ENCODE measurements at regions not wholly inside any gene's neighbourhood (a gene's known extent, or its start where the extent isn't known, plus 50 kb on each side); places are given as distances from the start of the nearest gene placed in this dataset.

DNA sequence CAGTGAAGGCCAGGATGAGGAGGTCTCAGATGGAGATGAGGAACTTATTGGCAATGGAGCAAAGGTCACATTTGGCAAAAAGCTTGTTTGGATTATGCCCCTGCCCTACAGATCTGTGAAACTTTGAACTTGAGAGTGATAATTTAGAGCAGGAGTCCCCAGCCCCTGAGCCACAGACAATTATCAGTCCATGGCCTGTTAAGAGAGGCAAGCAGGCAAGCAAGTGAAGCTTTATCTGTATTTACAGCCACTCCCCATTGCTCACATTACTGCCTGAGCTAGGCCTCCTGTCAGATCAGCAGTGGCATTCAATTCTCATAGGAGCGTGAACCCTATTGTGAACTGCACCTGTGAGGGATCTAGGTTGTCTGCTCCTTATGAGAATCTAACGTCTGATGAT is 1076.9 kb upstream of the TENM4 start:
- no peak for DNase-seq (ENCODE audit: low spot score)

DNA sequence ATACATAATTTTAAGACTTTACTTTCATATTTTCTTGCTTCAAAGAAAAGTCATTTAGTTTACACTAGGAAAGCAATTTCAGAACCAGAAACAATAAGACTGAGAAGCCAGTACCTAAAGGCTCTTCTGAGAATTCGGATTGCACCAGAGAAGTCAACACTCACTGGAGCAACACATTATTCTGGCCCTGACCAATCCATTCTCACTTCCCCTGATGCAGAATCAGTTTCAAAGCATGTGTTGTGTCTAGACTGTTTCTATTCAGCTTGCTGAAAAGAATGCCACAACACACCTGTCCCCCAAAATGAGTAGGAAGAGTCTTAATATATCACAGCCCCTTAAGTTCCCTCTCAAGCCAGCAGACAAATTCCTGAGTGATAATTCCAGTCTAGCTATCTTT is 1074.3 kb upstream of the TENM4 start:
- no peak for DNase-seq (ENCODE audit: low spot score)

DNA sequence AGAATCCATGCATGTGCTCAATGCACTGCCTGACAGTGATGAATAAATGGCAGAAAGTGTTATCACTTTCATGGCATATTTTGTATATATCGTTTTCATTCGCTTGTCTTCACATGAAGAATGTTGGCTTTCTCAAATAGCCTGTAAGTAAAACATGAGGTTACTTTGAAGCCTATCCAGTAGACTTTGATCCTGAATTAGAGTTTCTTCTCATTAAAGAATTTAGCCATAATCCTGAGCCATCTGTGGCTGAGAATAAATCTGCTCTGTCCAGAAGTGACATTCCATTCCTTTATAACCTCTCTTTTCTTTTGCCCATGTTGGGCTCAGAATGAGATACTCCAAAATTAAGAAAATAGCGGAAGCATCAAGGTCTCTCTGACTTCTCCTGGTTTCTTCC is 1071.7 kb upstream of the TENM4 start:
- DNase-seq (ENCODE audit: low spot score), result no peak

DNA sequence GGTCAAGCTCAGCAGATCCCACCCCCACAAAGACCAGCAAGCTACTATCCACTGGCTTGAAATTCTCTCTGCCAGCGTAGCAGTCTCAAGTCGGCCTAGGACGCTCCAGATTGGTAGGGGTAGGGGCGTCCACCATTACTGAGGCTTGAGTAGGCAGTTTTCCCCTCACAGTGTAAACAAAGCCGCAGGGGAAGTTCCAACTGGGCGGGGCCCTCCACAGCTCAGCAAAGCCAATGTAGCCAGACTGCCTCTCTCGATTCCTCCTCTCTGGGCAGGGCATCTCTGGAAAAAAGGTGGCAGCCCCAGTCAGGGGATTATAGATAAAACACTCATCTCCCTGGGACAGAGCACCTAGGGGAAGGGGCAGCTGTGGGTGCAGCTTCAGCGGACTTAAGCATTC is 1064.9 kb upstream of the TENM4 start:
- DNase-seq (ENCODE audit: low spot score), result no peak

DNA sequence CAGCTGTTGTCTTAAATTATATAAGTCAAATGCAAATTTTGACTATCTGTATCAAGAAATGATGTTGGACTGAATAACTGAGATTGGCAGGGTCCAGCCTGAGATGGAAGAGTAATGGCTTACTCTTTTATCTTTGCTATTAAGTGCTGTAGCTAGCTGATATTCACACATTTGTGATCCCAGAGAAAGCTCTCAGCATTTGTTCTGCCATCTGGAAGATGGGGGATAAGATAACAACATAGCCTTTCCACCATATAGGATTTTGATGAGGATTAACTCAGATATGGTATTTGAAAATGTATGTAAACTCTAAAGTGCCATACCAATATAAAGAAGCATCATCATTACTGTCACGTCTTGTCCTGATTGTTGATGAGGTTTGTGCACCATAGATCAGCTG is 1063.2 kb upstream of the TENM4 start:
- DNase-seq (ENCODE audit: low spot score), result no peak

DNA sequence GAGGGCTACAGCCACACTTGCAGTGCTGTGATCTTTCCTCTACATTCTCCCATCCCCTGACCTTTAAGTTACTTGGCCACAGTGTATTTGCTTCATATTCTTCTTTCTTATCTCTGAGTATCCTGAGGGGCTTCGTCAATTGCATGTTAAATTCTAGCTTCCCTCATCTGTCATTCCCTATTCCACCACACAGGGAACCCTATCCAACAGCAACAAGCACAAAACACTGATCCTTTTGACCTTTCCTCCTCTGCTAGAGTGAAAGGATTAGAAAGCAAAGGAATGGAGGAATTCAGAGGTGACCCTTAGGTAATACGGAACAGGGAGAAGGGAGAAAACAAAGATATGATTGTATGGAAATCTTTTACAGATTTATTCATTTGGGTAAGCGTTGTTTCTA is 1061.7 kb upstream of the TENM4 start:
- no peak for DNase-seq (ENCODE audit: low spot score)

DNA sequence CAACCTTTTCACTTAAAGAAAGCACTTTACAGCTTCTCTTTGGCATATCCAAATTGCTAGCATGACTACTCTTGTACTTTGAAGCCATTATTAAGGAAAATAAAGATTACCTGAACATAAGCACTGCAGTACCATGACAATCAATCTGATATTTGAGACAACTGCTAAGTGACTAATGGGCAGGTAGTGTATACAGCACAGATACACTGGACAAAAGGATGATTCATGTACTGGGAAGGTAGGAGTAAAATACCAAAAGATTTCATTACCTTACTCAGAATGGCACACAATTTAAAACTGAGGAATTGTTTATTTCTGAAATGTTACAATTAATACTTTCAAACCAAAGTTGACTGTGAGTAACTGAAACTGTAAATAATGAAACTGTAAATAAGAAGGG is 1054.3 kb upstream of the TENM4 start:
- no peak for DNase-seq (ENCODE audit: low spot score)

DNA sequence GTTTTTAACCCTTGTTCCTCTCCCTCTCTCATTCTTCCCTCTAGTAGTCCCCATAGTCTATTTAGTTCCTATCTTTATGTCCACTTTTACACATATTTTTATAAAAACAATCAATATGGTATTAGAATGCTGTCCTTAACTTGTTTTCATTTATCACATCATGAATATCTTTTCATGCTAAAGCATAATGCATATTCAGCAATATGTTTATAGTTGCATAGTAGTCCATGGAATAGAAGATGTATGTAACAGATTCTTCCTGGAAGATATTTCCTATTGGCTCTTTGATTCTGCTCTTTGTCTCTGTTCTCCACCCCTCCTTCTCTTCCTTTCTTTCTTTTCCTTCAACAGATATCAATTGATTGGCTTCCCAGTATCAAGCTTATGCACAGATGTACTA is 1047.1 kb upstream of the TENM4 start:
- DNase-seq (ENCODE audit: low spot score), result no peak

DNA sequence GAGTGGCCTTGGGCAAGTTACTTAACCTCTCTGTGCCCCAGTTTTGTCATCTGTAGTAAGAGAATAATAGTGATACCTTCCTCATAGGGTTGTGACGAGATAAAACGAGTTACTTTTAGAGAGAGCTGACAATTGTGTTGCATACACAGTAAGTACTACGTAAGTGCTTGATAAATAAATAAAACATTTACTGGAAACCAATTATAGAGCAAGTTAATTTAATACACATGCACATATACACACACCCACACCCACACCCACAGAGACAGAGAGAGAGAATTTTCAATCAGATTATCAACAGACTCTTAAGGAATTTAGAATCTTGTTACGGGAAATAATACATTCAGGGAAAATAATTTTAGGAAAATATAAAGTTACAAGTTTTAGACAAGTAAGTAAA is 1045.8 kb upstream of the TENM4 start:
- DNase-seq (ENCODE audit: low spot score), result no peak

DNA sequence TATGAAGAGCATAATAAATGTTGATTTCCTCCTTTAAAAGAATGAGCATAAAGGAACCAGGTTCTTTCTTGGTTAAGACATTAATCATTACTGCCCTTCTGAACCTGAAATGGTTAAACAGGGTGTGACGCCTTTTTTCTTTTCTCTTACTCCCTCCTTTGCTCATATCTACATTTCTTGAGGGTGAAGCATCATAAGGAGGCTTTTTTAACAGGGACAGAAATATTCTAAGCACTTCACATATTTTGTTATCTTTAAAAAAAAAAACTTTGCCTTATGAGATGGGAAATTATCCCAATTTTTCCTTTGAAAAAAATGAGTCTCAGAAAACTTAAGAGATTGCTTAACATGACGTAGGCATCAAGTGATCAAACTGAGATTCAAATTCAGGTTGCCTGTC is 1036.3 kb upstream of the TENM4 start:
- no peak for DNase-seq (ENCODE audit: low spot score)

DNA sequence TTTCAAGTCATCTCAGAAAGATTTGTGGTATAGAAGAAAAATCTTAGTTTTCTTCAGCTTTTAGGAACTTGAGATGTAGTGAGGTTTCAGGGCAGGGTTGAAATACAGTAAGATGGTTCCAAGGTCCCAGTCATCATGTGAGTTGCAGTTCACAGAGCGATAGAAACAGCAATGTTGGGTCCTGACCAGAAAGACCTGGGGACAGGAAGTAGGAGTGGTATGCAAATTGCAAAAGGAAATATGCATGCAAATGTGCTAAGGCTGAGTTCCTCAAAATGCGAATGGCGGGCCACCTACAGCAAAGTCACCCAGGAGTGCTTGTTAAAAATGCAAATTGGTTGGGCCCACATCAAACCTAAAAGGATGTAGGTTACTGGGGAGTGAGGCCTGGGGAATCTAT is 1032.7 kb upstream of the TENM4 start:
- DNase-seq (ENCODE audit: low spot score), result no peak

DNA sequence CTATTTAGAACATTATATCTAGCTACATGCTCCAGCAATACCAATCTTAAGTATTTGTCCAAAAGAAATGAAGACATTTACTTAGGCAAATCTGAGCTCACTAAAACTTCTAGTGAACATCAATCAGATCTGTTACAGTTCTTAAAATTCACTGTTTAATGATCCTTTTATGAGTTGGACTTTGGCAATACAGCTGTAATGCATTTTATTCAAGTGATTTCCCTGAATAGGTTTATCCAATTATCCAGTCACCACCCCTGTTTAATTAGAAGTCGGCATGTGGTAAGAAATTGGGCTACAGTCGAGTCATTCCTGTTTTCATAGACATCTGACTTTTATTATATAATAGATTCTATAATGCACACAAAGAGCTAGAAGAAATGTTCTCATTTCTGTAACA is 1029.0 kb upstream of the TENM4 start:
- no peak for DNase-seq (ENCODE audit: low spot score)

DNA sequence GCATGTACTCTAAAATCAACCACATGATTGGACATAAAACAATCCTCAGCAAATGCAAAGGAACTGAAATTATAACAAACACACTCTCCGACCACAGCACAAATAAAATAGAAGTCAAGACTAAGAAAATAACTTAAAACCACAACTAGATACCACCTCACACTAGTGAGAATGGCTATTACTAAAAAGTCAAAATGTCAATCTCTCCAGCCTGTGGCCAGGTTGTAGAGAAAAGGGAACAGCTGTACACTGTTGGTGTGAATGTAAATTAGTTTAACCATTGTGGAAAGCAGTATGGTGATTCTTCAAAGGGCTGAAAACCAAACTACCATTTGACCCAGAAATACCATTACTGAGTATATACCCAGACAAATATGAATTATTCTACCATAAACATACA is 1025.7 kb upstream of the TENM4 start:
- no peak for DNase-seq (ENCODE audit: low spot score)

DNA sequence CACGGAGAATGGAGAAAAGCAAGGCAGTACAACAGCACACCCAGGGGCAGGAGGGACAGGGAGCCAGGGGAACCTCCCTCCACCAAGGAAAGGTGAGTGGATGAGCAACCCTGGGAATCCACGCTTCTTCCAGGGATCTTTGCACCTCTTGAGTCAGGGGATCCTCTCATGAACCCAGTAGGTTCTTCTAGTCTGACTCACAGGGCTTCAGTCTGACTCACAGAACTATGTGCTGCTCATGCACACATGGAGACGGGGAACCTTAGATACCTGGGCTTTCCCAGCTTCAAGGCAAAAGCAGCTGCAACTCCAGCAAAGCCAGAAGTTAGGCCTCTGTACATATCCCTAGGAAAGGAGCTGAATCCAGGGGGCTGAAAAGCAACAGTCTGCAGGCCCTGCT is 1021.4 kb upstream of the TENM4 start:
- no peak for DNase-seq (ENCODE audit: low spot score)

DNA sequence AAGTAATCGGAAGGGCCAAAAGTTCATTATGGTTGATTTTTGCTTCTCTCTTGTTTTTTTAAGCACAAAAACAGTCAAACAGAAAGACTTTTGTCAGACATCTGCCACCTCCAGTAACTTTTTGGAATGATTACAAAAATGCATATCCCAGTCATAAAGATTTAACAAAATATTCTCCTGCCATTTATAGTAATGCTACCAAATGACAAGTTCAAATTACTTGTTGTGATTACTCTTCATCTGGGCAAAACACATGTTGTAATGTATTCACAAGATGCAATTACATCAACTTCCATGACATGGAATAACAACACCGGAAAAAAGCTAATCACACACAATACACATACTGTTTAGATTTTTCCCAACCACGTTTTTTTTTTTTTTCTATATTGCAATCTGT is 1017.5 kb upstream of the TENM4 start:
- DNase-seq (ENCODE audit: low spot score), result no peak

DNA sequence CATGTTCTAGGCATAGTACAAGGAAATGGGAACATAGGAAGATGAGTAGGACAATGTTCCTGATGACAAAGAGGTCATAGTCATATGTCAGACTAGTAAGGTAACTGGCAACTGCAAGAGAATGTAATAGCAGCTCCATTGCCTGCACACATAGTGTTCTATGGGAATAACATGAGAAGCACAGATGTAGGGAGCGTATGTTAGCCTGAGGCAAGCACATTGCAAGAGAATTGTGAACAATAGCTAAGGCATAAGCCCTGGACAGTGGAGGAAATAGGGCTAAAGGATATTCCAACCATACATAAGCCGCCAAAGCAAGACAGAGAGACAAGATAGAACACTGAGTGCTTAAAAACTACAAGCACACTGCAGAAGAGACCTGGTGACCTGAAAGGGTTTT is 1017.0 kb upstream of the TENM4 start:
- DNase-seq (ENCODE audit: low spot score), result no peak

DNA sequence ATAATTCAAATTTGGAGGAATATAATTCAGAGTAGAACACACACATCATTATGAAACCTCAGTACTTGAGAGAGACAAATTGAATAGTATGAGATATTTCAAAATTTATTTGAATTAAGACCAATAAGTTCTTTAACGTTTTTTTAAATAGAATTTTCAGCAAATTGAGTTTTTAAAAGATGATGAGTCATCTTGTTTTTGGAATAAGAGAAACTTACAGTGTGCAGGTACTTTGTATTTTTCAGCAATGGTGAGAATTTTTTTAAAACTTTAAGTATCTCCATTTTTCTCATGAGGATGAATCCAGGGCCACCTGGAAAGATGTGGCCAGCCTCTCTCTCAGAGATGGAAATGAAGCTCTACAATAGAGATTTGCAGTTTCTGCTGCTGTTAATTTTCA is 1015.0 kb upstream of the TENM4 start:
- no peak for DNase-seq (ENCODE audit: low spot score)

DNA sequence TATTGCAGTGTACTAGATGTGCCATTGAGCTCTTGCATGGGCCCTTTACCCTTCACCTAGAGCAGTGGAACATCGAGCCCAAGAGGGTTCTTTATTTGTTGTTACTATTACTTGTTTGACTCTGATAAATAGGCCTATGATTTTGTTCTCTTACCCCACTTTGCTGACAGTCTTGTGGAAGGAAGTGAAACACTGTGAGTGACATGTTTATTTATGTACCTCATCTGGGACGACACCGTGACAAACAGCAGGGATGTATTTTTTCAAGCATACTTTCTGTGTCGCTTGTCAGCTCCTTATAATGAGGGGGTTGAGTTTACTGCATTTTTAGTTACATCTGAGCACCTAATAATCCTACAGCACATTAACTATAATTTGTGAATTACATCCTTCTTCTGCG is 1010.3 kb upstream of the TENM4 start:
- DNase-seq (ENCODE audit: low spot score), result no peak

DNA sequence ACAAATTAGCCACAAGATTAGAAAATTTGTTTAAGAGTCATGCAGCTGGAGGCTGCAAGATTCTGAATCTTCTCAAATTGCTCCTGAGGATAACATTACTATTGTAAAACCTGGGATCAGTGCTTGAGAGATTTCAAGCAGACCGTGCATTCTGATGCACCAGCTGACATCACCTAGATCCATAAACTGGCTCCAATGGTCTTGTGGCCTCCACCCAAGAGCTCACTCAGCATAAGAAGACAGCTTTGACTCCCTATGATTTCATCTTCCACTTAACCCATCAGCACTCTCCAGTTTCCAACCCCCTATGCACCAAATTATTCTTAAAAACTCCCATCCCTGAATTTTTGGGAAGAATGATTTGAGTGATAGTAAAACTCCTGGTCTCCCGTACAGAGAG is 1007.9 kb upstream of the TENM4 start:
- DNase-seq (ENCODE audit: low spot score), result no peak

DNA sequence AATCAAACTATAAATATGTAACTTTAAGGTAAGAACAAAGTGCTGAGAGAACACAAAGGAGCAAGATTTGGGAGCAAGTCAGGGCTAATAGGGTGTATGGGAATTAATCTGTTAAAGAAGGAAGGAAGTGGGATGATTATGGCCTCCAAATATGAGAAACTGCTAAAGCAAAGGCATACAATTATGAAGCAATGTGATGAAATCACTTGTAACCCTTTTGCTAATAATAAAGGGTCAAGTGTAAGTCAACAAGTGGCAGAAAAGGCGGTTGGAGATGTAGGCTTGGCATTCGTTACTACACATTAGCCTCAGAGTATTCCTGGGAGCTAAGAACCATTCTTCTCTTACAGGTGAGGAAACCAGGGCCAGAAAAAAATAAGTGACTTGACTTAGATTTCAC is 1002.3 kb upstream of the TENM4 start:
- DNase-seq (ENCODE audit: low spot score), result no peak

DNA sequence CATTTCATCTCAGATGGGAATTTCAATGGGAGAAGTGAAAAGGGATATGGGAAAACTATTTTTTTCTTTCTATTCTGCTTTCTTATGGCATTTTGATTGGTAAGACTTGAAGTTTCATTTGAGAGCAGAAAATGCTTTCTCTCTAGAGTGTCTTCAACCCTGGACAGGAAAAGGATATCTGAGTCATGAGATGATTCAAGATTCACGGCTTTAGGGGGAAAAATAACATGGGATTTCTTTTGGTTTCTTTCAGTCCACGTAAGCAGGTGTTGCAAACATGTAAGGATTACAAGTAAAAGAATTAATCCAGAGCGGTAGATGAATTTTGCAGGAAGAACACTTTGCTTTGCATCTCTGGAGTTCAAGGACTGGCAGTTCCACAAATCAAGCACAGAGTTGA is 1001.0 kb upstream of the TENM4 start:
- no peak for DNase-seq (ENCODE audit: low spot score)

DNA sequence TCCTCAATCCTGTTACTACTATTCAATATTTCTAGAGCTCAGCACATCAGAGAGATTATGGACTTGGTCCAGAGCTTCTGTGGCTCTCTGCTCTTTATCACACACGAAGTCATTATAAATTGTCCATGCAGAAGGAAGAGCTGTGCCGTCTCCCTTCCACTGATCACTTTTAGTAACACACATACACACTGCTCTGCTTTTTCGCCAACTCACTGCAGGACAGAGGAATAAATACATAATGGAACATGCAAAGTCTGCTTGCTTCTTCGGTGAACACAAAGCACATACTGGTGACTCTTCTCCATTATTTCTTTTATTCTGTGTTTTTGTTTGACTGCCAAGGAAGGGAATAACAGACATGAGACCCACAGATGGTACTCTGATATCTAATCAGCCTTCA is 1000.0 kb upstream of the TENM4 start:
- DNase-seq (ENCODE audit: low spot score), result no peak

DNA sequence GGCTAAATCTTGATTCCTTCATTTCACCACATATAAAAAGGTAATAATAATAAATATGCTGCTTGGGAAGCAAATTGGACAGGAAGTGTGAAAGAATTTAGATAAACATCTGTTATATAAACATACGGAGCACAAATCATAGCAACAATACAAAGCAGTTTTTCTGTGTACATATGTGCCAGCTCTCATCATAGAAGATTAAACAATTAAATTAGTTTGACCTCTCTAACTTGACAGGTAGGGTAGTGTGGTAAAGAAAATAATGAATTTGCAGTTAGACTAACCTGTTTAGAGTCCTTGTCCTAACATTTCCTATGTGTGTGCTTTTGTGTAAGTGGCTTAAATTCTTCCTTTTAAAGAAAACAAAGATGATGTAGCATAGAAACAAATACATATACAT is 995.7 kb upstream of the TENM4 start:
- no peak for DNase-seq (ENCODE audit: low spot score)

DNA sequence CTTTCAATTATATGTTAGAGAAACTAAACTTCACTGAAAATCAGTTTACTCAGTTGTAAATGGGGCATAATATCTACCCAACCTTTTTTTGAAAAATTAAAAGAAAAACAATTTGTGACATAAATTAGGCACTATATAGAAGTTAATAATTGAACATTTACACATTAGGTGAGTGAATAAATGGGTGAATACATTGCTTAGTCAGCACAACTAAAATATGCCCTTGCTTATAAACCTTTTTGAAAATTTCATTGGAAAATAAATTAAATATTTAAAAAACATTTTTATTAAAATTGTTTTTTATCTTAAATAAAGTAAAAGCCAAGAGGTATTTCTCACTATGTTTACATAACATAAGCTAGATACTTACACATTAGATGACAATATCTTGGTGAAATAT is 994.5 kb upstream of the TENM4 start:
- no peak for DNase-seq (ENCODE audit: low spot score)

DNA sequence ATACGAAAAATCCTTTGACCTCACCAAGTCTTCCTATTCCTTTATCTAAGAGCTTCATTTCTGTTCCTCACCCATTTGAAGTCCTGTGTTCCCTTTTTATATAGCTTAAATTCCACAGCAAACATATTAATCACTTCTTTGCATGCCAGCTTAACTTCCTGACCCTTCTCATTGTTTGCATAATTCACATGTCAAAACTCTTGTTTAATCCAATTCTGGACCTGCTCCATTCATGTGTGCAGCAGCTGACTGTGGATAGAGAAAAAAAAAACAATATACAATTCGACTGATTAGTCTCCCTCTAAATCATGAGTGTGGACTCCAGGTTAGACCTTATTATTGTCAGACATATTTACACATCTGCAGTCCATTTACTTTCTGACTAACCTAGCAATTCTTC is 991.2 kb upstream of the TENM4 start:
- no peak for DNase-seq (ENCODE audit: low spot score)

All from HuH-7 (cell line).